ENCODE measurements at regions not wholly inside any gene's neighbourhood (a gene's known extent, or its start where the extent isn't known, plus 50 kb on each side); places are given as distances from the start of the nearest gene placed in this dataset.

- Histone ChIP-seq H3K27me3 (ENCODE audit: insufficient read depth, poor library complexity, severe bottlenecking) (no peaks in the 10 kb centered on the region), H3K4me3 (replicated peaks; ENCODE audit: insufficient read depth, low read length) (no peak overlapping the region), H3K27ac (replicated peaks) (no peak overlapping the region)
- TF ChIP-seq REST (IDR thresholded peaks at IDR 0.05; ENCODE audit: insufficient replicate concordance, low read depth) (no peak), SPI1 (IDR thresholded peaks at IDR 0.05; ENCODE audit: borderline replicate concordance, low read depth) (no peak), POLR2AphosphoS5 (IDR thresholded peaks at IDR 0.05; ENCODE audit: low read depth) (no peak)
- no peak for DNase-seq (ENCODE audit: low read depth in 1 of 2, low spot score in 1 of 2)
Observed at GRCh38 chr10:10871352-10871751, 146.3 kb upstream of the CELF2 start.

GRCh38 chr10:10872035-10872673 lies 145.5 kb upstream of the CELF2 start:
- no peak overlapping the region for H3K27ac ChIP-seq (replicated peaks)
- no peaks in the 10 kb centered on the region for H3K27me3 ChIP-seq (ENCODE audit: insufficient read depth, poor library complexity, severe bottlenecking)
- no peak overlapping the region for H3K4me3 ChIP-seq (replicated peaks; ENCODE audit: insufficient read depth, low read length)
- DNase-seq (ENCODE audit: low read depth in 1 of 2, low spot score in 1 of 2): no peak
- TF ChIP-seq GABPA (IDR thresholded peaks at IDR 0.05; ENCODE audit: low read depth): no peak
- no peak for TF ChIP-seq SPI1 (IDR thresholded peaks at IDR 0.05; ENCODE audit: borderline replicate concordance, low read depth)
- TF ChIP-seq REST (IDR thresholded peaks at IDR 0.05; ENCODE audit: insufficient replicate concordance, low read depth): no peak
- no peak for TF ChIP-seq CTCF (IDR thresholded peaks at IDR 0.05; ENCODE audit: insufficient read depth, low read length)
- no peak for TF ChIP-seq POLR2AphosphoS5 (IDR thresholded peaks at IDR 0.05; ENCODE audit: low read depth)

- H3K4me3 ChIP-seq (replicated peaks; ENCODE audit: insufficient read depth, low read length): no peak overlapping the region
- no peaks in the 10 kb centered on the region for H3K27me3 ChIP-seq (ENCODE audit: insufficient read depth, poor library complexity, severe bottlenecking)
- no peak for DNase-seq (ENCODE audit: low read depth in 1 of 2, low spot score in 1 of 2)
- no peak overlapping the region for H3K27ac ChIP-seq (replicated peaks)
- TF ChIP-seq REST (IDR thresholded peaks at IDR 0.05; ENCODE audit: insufficient replicate concordance, low read depth): no peak
- TF ChIP-seq GABPA (IDR thresholded peaks at IDR 0.05; ENCODE audit: low read depth): no peak
- TF ChIP-seq SPI1 (IDR thresholded peaks at IDR 0.05; ENCODE audit: borderline replicate concordance, low read depth): no peak
- no peak for TF ChIP-seq POLR2AphosphoS5 (IDR thresholded peaks at IDR 0.05; ENCODE audit: low read depth)
- TF ChIP-seq CTCF (IDR thresholded peaks at IDR 0.05; ENCODE audit: insufficient read depth, low read length): no peak
Observed at GRCh38 chr10:10872764-10873163, 144.9 kb upstream of the CELF2 start.

Data from HL-60 (cell line).